Activated naive CD8-positive, alpha-beta T cell treated with anti-CD3 and anti-CD28 coated beads, Interleukin-2, amount 10 ng/mL, durations not matched to agents 7 days and 5 days (primary cell): ENCODE measurements at regions not wholly inside any gene's neighbourhood (a gene's known extent, or its start where the extent isn't known, plus 50 kb on each side); places are given as distances from the start of the nearest gene placed in this dataset.
"Not testable (repeated sequence)": the region's sequence is repeated elsewhere in the genome, so short reads cannot be mapped to it uniquely, and the experiment has no call there.

Experiments
- ATAC-seq: fragments of 150-1000 bp; cut with Tn5 transposase; one replicate; pipeline ENCODE4 v1.10.0; 2021; ENCODE audit warnings: low read depth, moderate library complexity
- POLR2A ChIA-PET: fragments of 350-600 bp; sonication (Branson Sonifier 250); formaldehyde crosslinking; loops from one replicate; lab custom pipeline; 2021; ENCODE audit warnings: antibody characterized with exemption; lab: Charles Lee
- DNase-seq: peaks from one replicate; pipeline ENCODE4 v3.0.0; 2021
- H3K27ac Mint-ChIP-seq: one replicate; pipeline ENCODE4 v1.8.0; 2022; ENCODE audit warnings: mild to moderate bottlenecking, mixed read lengths
- H3K27me3 Mint-ChIP-seq: one replicate; pipeline ENCODE4 v1.8.0; 2022; ENCODE audit warnings: mild to moderate bottlenecking, moderate library complexity, mixed read lengths
- H3K36me3 Mint-ChIP-seq: one replicate; pipeline ENCODE4 v1.8.0; 2021; ENCODE audit warnings: mild to moderate bottlenecking, mixed read lengths
- H3K4me1 Mint-ChIP-seq: one replicate; pipeline ENCODE4 v1.8.0; 2021; ENCODE audit warnings: mixed read lengths
- H3K4me3 Mint-ChIP-seq: one replicate; pipeline ENCODE4 v1.8.0; 2022; ENCODE audit warnings: mild to moderate bottlenecking, moderate library complexity, mixed read lengths
- H3K9me3 Mint-ChIP-seq: one replicate; pipeline ENCODE4 v1.8.0; 2021; ENCODE audit warnings: mixed read lengths

DNA sequence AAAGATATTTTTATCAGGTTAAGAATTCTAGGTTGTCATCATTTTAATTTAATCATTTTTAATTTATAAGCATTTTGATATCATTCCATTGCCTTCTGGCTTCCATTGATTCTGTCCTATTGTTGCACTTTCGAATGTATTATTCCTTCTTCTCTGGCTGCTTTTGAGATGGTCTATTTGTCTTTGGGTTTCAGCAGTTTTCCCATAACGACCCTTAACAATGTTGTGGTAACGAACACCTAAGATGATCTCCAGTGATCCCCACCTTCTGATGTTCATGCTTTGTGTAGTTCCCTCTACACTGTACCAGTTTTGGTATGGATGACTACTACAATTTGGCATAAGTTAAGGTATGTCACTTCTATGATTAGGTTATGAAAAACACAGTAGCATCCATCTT is 59.9 kb downstream of the MINAR1 start:
- Mint-ChIP-seq H3K27ac (no peak overlapping the region), H3K4me3 (no peak overlapping the region)

DNA sequence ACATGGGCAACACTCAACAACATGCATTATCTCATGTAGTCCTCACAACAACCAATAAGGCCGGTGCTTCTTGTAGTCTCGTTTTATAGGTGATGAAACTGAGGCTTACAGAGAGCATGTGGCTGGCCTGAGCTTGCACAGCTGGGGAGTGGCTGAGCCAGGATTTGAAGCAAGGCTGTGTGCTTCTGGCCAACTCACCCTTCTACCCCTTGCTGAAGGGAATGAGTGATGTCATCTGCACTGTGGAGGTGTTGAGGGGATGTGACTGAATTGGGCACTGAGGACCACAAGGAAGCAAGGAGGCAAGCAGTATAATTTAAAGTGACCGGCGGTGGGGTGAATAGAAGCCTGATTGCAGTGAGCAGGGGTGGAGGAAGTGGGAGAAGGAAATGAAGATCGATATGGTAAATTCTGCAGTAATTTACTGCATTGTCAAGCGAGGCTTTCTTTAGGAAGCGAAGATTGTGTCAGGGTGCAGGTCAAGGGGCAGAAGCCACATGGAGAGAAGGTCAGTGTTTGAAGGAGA is 62.3 kb downstream of the MINAR1 start:
- H3K4me3 Mint-ChIP-seq = no peak overlapping the region

More for the DNA sequence above, 59.9 kb downstream of the MINAR1 start:
- no peaks in the 10 kb centered on the region for H3K4me1 Mint-ChIP-seq
- H3K36me3 Mint-ChIP-seq = no peaks in the 10 kb centered on the region
- H3K9me3 Mint-ChIP-seq = peaks cover 4% of the 10 kb centered on the region
- DNase-seq (no peak), ATAC-seq (no peak)
- H3K27me3 Mint-ChIP-seq = peaks cover 8% of the 10 kb centered on the region
- POLR2A ChIA-PET = no interaction called here

DNA sequence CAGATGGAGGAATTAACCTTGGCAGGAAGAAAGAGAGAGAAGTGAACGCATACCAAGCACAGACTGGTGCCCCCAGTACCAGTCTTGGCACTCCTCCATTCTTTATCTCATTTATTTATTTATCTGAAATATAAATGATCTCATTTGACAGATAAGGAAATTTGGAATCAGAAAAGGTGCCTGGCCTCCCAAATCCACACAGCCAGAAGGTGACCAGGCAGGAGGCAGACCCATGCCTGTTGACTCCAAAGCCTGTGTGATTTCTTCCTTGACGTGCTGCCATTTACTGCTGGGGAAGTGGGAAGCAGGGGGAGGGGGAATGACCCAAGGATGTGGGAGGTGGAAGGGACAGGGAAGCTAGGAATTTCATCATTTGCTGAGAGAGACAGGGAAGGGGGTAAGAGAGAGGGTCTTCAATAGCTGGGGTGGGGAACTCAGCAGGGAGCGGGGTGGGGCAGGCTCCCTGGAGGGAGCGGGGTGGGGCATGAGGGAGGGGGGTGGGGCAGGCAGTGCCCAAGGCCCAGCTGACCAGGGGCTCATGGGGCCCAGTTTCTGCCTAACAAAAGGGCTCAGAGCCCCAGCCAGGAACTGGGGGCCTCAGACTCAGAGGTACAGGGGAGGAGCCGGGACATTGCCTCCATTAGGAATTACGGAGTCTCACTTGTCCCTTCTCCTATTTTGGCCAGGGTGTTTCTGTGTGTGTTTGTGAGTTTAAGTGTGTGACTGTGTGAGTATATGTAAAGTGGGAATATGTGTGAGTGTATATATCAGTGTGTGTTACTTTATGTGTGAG is 63.0 kb downstream of the MINAR1 start:
- Mint-ChIP-seq H3K27ac (no peak overlapping the region), H3K9me3 (peaks cover 4% of the 10 kb centered on the region), H3K36me3 (no peaks in the 10 kb centered on the region), H3K4me3 (no peak overlapping the region), H3K27me3 (peaks cover 8% of the 10 kb centered on the region), H3K4me1 (no peaks in the 10 kb centered on the region)
- DNase-seq (no peak), ATAC-seq (no peak)
- POLR2A ChIA-PET = no interaction called here

More for the DNA sequence above, 62.3 kb downstream of the MINAR1 start:
- Mint-ChIP-seq H3K27me3 (peaks cover 8% of the 10 kb centered on the region), H3K27ac (no peak overlapping the region), H3K9me3 (peaks cover 4% of the 10 kb centered on the region), H3K36me3 (no peaks in the 10 kb centered on the region), H3K4me1 (no peaks in the 10 kb centered on the region)
- POLR2A ChIA-PET = no interaction called here
- ATAC-seq (no peak), DNase-seq (no peak)

DNA sequence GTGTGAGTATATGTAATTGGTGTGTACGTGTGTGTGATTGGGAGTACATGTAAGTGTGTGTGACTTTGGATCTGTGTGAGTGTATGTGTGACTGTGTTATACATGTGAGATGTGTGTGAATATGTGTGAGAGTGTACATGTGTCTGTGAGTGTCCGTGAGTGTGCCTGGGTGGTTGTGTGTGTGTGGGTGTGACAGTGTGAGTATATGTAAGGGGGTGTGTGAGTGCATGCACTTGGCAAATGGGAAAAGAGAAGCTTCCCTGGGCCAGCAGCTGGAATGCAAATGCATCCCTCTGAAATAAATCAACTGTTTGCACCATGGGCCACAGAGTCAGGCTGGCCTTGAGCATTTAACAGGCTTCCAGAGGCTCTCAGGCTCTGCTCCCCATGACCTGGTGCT is 63.6 kb downstream of the MINAR1 start:
- Mint-ChIP-seq H3K36me3 (no peaks in the 10 kb centered on the region), H3K4me3 (no peak overlapping the region), H3K27me3 (peaks cover 8% of the 10 kb centered on the region), H3K9me3 (peaks cover 4% of the 10 kb centered on the region), H3K27ac (no peak overlapping the region), H3K4me1 (no peaks in the 10 kb centered on the region)
- no peak for ATAC-seq
- POLR2A ChIA-PET = no interaction called here
- DNase-seq = no peak

DNA sequence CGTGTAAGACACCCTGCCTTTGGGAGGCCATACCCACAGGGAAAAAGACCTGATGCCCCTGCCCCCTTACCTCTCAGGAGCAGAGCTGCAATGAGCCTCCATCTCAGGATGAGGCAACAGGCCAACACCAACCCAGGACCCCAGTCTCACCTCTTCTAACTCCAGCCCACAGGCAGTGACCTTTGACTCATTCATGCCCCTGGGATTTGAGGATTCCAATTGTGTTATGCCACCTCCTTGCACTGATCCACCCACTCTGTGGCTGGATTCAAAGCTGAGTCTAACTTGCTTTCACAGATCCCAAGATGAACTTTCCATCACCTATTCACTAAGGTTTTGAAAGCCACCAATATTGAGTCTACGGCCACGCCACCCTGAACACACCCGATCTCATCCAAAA is 64.7 kb downstream of the MINAR1 start:
- Mint-ChIP-seq H3K36me3 (no peaks in the 10 kb centered on the region), H3K27me3 (peaks cover 9% of the 10 kb centered on the region), H3K27ac (no peak overlapping the region), H3K4me1 (no peaks in the 10 kb centered on the region), H3K4me3 (no peak overlapping the region), H3K9me3 (peaks cover 4% of the 10 kb centered on the region)
- no peak for ATAC-seq
- DNase-seq = no peak
- POLR2A ChIA-PET = no interaction called here

DNA sequence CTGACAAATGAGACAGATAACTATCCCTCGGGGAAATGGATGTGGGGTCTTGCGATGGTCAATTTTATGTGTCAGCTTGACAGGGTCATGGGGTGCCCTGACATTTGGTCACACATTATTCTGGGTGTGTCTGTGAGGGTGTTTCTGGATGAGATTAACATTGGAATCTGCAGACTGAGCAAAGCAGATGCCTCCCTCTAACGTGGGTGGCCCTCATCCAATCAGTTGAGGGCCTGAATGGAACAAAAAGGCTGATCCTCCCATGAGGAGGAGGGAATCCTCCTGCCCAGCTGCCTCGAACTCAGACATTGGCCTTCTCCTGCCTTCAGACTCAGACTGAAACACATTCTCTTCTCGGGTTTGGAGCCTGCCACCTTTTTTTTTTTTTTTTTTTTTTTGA is 69.0 kb downstream of the MINAR1 start:
- DNase-seq (no peak), ATAC-seq (no peak)
- no peak overlapping the region for H3K27ac Mint-ChIP-seq
- no peak overlapping the region for H3K4me3 Mint-ChIP-seq
- H3K36me3 Mint-ChIP-seq = no peaks in the 10 kb centered on the region
- H3K9me3 Mint-ChIP-seq = no peaks in the 10 kb centered on the region
- H3K4me1 Mint-ChIP-seq = no peaks in the 10 kb centered on the region
- H3K27me3 Mint-ChIP-seq = peaks cover 4% of the 10 kb centered on the region
- POLR2A ChIA-PET = no interaction called here

DNA sequence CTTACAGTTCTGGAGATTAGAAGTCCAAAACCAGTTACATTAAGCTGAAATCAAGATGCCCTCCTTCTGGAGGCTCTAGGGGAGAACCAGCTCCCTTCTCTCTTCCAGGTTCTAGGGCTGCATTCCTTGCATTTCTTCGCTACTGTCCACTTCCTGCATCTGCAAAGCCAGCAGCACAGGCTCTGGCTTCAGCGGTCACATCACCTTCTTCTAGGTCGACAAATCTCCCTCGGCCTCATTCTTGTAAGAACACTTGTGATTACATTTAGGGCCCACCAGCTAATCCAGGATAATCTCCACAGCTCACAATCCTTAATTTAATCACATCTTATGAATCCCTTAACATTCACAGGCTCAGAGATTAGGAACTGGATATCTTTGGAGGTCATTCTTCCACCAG is 73.8 kb downstream of the MINAR1 start:
- no peak overlapping the region for H3K27ac Mint-ChIP-seq
- no peaks in the 10 kb centered on the region for H3K36me3 Mint-ChIP-seq
- H3K4me1 Mint-ChIP-seq = no peaks in the 10 kb centered on the region

DNA sequence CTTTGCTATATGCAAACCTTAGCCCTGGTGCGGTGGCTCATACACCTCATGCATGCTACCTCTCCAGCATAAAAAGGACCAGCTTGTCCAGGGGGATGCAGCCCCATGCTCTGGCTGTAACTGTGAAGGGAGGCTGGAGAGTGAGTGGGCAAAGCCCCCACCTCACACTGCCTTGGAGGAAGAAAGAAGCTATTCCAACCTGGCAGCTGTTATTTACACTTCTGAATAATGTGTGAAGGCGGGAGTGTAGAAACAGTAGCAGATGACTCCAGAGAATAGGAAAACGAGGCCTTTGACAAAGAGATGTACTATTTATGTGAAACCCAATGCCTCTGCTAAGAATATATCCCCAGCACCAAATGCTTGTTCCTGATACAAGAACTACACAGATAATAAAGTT is 80.7 kb downstream of the MINAR1 start:
- H3K4me3 Mint-ChIP-seq, H3K36me3 Mint-ChIP-seq, POLR2A ChIA-PET, H3K27ac Mint-ChIP-seq, ATAC-seq, H3K4me1 Mint-ChIP-seq, DNase-seq, H3K27me3 Mint-ChIP-seq, H3K9me3 Mint-ChIP-seq: not testable (repeated sequence)

More for the DNA sequence above, 73.8 kb downstream of the MINAR1 start:
- Mint-ChIP-seq H3K4me3 (no peak overlapping the region), H3K27me3 (peaks cover 4% of the 10 kb centered on the region), H3K9me3 (no peaks in the 10 kb centered on the region)
- DNase-seq (no peak), ATAC-seq (no peak)
- POLR2A ChIA-PET = no interaction called here

DNA sequence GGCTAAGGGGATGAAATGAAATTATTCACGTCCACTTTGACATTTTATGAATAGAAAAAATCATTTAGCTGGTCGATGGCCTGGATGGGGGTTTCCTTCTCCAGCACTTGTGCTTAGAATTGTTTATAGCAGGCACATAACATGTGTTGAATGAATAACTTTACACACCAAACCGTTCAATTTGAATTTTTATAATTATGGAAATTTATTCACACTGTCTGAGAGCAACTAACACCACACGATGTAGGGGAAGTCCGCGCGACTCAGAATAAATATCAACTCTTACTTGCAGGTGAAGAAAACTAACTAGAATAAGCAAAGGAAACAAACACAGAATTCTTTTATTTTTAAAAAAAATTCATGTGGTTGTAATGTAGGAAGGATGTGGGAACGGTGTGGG is 81.3 kb downstream of the MINAR1 start:
- ATAC-seq (no peak), DNase-seq (no peak)
- POLR2A ChIA-PET = no interaction called here
- Mint-ChIP-seq H3K27me3 (peaks cover 9% of the 10 kb centered on the region), H3K4me3 (no peak overlapping the region), H3K36me3 (no peaks in the 10 kb centered on the region), H3K4me1 (no peaks in the 10 kb centered on the region), H3K27ac (no peak overlapping the region), H3K9me3 (no peaks in the 10 kb centered on the region)

DNA sequence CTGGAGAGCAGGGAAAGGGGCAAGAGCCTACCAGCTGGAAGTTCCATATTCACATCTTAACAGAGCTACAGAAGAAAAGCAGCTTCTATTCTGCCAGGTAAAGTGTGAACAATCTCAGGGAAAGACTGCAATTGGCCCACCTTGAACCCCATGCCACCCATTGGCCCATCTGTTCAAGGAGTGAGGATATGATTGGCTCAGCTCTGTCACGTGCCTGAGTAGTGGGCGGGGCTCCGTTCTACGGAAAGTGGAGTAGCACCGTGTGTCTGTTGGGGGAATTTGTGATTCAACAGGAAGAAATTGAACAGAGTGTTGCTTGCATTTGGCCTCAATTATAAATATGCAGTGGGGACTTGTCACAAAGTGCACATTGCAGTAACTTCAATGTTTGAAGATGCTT is 81.8 kb downstream of the MINAR1 start:
- DNase-seq (no peak), ATAC-seq (no peak)
- peaks cover 9% of the 10 kb centered on the region for H3K27me3 Mint-ChIP-seq
- H3K9me3 Mint-ChIP-seq = no peaks in the 10 kb centered on the region
- no peaks in the 10 kb centered on the region for H3K4me1 Mint-ChIP-seq
- POLR2A ChIA-PET = no interaction called here
- H3K36me3 Mint-ChIP-seq = no peaks in the 10 kb centered on the region
- no peak overlapping the region for H3K4me3 Mint-ChIP-seq
- H3K27ac Mint-ChIP-seq = no peak overlapping the region

DNA sequence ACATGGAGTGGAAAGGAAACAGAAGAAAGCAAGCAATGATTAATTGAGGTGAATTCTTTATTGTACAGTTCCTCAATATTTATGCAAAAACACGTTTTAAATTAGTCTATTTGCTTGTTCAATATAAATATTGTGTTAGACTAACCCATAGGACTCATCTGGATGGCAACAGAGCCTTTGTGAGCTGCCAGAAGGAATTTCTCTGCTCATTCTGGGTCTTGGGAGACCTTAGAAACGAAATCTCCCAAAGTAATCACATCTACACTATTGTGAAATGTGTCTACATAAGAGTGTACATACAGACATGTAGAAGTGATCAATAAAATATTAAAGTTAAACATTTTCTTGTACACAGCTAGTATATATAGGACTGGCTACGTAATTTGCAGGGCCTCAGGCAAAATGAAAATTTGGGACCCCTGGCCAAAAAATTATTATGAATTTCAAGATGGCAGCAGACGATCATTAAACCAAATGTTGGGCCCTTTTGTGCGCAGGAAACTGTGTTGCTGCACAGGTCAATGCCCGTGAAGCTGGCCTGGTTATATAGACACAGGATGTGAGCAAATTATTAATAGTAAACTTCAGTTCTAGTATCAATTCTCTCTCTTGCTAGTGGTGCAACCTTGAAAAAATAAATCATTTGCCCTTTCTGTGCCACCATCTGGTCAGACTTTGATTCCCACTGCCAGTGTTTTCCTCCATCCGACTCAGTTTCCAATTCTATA is 83.3 kb downstream of the MINAR1 start:
- no peaks in the 10 kb centered on the region for H3K36me3 Mint-ChIP-seq
- H3K4me3 Mint-ChIP-seq = no peak overlapping the region
- H3K27me3 Mint-ChIP-seq = peaks cover 12% of the 10 kb centered on the region
- ATAC-seq = no peak
- no peaks in the 10 kb centered on the region for H3K4me1 Mint-ChIP-seq
- no peak for DNase-seq
- no peaks in the 10 kb centered on the region for H3K9me3 Mint-ChIP-seq
- POLR2A ChIA-PET = no interaction called here
- no peak overlapping the region for H3K27ac Mint-ChIP-seq

DNA sequence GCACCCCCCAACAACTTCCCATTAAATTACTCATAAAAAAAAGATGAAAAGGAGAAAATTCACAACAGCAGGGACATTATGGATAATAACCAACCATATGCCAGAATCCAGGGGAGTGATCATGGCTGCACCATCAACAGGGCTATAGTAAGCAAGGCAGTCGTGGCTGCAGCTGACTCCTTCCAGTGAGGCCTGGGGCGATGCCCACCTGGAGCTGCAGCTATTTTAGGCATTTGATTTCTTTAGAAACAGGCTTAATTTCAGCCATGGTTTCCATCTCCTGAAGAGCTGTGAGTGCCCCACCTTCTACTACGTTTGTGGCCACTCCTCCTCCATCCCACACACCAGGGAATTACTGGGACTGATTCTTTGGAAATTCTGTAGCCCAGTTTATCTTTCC is 84.0 kb downstream of the MINAR1 start:
- ATAC-seq = no peak
- POLR2A ChIA-PET = no interaction called here
- Mint-ChIP-seq H3K4me3 (no peak overlapping the region), H3K4me1 (no peaks in the 10 kb centered on the region), H3K27me3 (peaks cover 12% of the 10 kb centered on the region), H3K9me3 (no peaks in the 10 kb centered on the region), H3K36me3 (no peaks in the 10 kb centered on the region), H3K27ac (no peak overlapping the region)
- DNase-seq = no peak

DNA sequence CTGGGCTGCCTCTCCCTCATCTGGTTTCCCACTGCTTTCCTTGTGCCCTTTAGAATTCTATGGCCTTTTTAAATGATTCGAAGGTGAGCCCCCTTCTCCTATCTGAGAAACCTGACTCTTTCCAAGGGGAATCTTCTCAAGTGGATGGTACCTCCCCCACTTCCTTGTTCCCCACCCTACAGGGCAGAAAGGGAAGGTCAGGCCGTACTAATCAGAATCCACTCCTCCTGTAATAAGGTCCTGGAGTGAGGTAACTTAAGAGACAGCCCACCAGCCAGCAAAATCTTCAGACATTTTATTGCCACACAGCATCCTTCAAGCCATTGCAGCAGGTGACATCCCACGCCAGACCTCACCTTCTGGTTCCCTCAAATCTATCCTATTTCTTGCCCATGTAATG is 84.5 kb downstream of the MINAR1 start:
- Mint-ChIP-seq H3K36me3 (no peaks in the 10 kb centered on the region), H3K4me1 (no peaks in the 10 kb centered on the region), H3K27me3 (peaks cover 12% of the 10 kb centered on the region), H3K9me3 (no peaks in the 10 kb centered on the region), H3K27ac (no peak overlapping the region), H3K4me3 (no peak overlapping the region)
- POLR2A ChIA-PET = no interaction called here
- ATAC-seq = no peak
- DNase-seq = no peak

DNA sequence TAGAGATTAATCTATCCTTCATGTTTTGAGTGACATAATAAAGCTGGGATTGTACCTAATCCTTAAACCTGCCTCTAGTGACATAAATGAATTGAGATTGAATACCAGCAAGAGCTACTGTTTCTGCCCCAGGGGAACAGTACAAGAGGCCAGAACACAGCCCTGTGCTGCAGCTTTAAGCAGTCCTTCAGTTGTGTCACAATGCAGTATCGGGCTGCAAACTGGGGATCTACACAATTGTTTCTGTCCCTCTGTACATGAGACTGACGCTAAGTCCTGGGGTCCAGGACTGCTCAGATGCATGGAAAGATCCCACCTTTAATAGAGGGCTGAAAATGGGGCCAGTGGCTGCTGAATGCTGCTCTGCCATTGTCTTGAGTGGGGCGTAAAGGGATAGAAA is 87.5 kb downstream of the MINAR1 start:
- POLR2A ChIA-PET = no interaction called here
- Mint-ChIP-seq H3K4me1 (no peaks in the 10 kb centered on the region), H3K27me3 (peaks cover 9% of the 10 kb centered on the region), H3K36me3 (no peaks in the 10 kb centered on the region), H3K4me3 (no peak overlapping the region), H3K27ac (no peak overlapping the region), H3K9me3 (no peaks in the 10 kb centered on the region)
- ATAC-seq (no peak), DNase-seq (no peak)
